Transverse colon (tissue), 4 donors: ENCODE measurements at regions not wholly inside any gene's neighbourhood (a gene's known extent, or its start where the extent isn't known, plus 50 kb on each side); places are given as distances from the start of the nearest gene placed in this dataset.

Source experiments
- CTCF ChIP-seq, 5 experiments: fragments of 200-600 bp in 3 of 5; fragments of 450-650 bp in 2 of 5; sonication (generic) in 3 of 5; IDR thresholded peaks; 1 replicate in 2 of 5; 2 replicates in 3 of 5; pipeline ENCODE4 v1.5.1; 2016 to 2017; ENCODE audit warnings: antibody characterized with exemption in 5 of 5, inconsistent platforms in 3 of 5, mild to moderate bottlenecking in 2 of 5, moderate library complexity in 1 of 5
- POLR2A ChIP-seq: fragments of 450-650 bp; IDR thresholded peaks from one replicate; pipeline ENCODE4 v1.6.1; 2016; ENCODE audit warnings: antibody characterized with exemption, mild to moderate bottlenecking, moderate library complexity
- POLR2AphosphoS5 ChIP-seq, 3 donors: sonication (generic); formaldehyde crosslinking; IDR thresholded peaks; one replicate each; pipeline ENCODE4 v1.6.1; 2016; ENCODE audit warnings: antibody characterized with exemption in 3 of 3

DNA sequence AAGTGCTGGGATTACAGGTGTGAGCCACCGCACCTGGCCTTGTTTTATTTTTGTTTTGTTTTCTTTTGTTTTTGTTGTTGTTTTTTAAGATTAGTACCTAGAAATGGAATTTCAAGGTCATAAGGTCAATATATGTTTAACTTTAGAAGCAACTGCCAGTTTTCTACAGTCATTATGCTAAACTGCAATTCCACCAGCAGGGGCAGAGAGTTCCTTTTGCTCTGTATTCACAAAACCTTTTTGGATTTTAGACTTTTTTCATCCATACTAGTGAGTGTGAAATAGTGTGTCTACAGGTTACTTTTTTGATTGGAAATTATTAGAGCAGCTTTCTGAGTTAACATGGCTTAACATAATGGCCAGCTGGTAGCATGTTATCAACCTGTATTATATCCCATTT is 580.6 kb downstream of the TRIML1 start:
- TF ChIP-seq CTCF (IDR thresholded peaks at IDR 0.05) (no peak), POLR2A (no peak), POLR2AphosphoS5 (IDR thresholded peaks at IDR 0.05) (no peak)
